HUES6 (cell line): ENCODE measurements at regions not wholly inside any gene's neighbourhood (a gene's known extent, or its start where the extent isn't known, plus 50 kb on each side); places are given as distances from the start of the nearest gene placed in this dataset.

Source experiments
- H3K27ac ChIP-seq: 2 replicates; pipeline ENCODE4 v1.7.0; 2013; ENCODE audit warnings: low read depth, mild to moderate bottlenecking, low read length, inconsistent platforms
- H3K27me3 ChIP-seq: 2 replicates; pipeline ENCODE4 v1.6.1; 2013; ENCODE audit warnings: low read length; ENCODE audit not compliant: control insufficient read depth, insufficient read depth
- H3K36me3 ChIP-seq: 2 replicates; pipeline ENCODE4 v1.6.1; 2013; ENCODE audit warnings: low read length; ENCODE audit not compliant: control insufficient read depth, insufficient read depth
- H3K4me1 ChIP-seq: 2 replicates; pipeline ENCODE4 v1.6.1; 2013; ENCODE audit warnings: low read length; ENCODE audit not compliant: control insufficient read depth, insufficient read depth
- H3K4me3 ChIP-seq: 2 replicates; pipeline ENCODE4 v1.5.1; 2013; ENCODE audit warnings: low read depth, low read length
- H3K9ac ChIP-seq: one replicate; pipeline ENCODE4 v1.6.1; 2013; ENCODE audit warnings: mild to moderate bottlenecking, low read length
- H3K9me3 ChIP-seq: 2 replicates; pipeline ENCODE4 v1.6.1; 2013; ENCODE audit warnings: low read depth, low read length; ENCODE audit not compliant: control insufficient read depth, insufficient read depth

GRCh38 chr7:155401231-155401630 lies 56.7 kb upstream of the EN2 start:
- Histone ChIP-seq H3K4me1 (no peaks in the 10 kb centered on the region), H3K9me3 (peaks cover 14% of the 10 kb centered on the region), H3K4me3 (no peak overlapping the region), H3K36me3 (no peaks in the 10 kb centered on the region), H3K27ac (no peak overlapping the region), H3K27me3 (peaks cover 66% of the 10 kb centered on the region), H3K9ac (no peak overlapping the region)

- Histone ChIP-seq H3K27me3 (peaks cover 65% of the 10 kb centered on the region), H3K36me3 (no peaks in the 10 kb centered on the region), H3K4me3 (no peak overlapping the region), H3K9ac (no peak overlapping the region), H3K4me1 (no peaks in the 10 kb centered on the region), H3K9me3 (peaks cover 14% of the 10 kb centered on the region), H3K27ac (no peak overlapping the region)
Measured at GRCh38 chr7:155401884-155402283, 56.0 kb upstream of the EN2 start.

- Histone ChIP-seq H3K27ac (no peak overlapping the region), H3K9me3 (peaks cover 14% of the 10 kb centered on the region), H3K36me3 (no peaks in the 10 kb centered on the region), H3K4me1 (no peaks in the 10 kb centered on the region), H3K27me3 (peaks cover 63% of the 10 kb centered on the region), H3K9ac (no peak overlapping the region), H3K4me3 (no peak overlapping the region)
Measured at GRCh38 chr7:155402941-155403340, 55.0 kb upstream of the EN2 start.

- H3K4me3 ChIP-seq = no peak overlapping the region
- H3K4me1 ChIP-seq = peaks cover 12% of the 10 kb centered on the region; the same call in 1 of the 2 replicates
- H3K9me3 ChIP-seq = peaks cover 10% of the 10 kb centered on the region
- H3K27ac ChIP-seq = no peak overlapping the region
- peaks cover 68% of the 10 kb centered on the region for H3K27me3 ChIP-seq
- H3K36me3 ChIP-seq = no peaks in the 10 kb centered on the region
- H3K9ac ChIP-seq = no peak overlapping the region
Measured at GRCh38 chr7:155404976-155405375, 53.0 kb upstream of the EN2 start.

- Histone ChIP-seq H3K4me1 (peaks cover 19% of the 10 kb centered on the region), H3K27ac (no peak overlapping the region), H3K4me3 (no peak overlapping the region), H3K27me3 (peaks cover 68% of the 10 kb centered on the region), H3K9ac (no peak overlapping the region), H3K9me3 (peaks cover 10% of the 10 kb centered on the region), H3K36me3 (no peaks in the 10 kb centered on the region)
Measured at GRCh38 chr7:155405399-155406318, 52.3 kb upstream of the EN2 start.

GRCh38 chr7:155407799-155408198 lies 50.1 kb upstream of the EN2 start:
- H3K36me3 ChIP-seq = no peaks in the 10 kb centered on the region
- H3K4me1 ChIP-seq = peaks cover 19% of the 10 kb centered on the region
- no peak overlapping the region for H3K27ac ChIP-seq
- H3K9me3 ChIP-seq = 0 out of 2 replicates have a peak, but pooled peaks cover under 1% of the 10 kb centered on the region
- no peak overlapping the region for H3K9ac ChIP-seq
- H3K4me3 ChIP-seq = no peak overlapping the region
- H3K27me3 ChIP-seq = peaks cover 76% of the 10 kb centered on the region
